ENCODE measurements at regions not wholly inside any gene's neighbourhood (a gene's known extent, or its start where the extent isn't known, plus 50 kb on each side); places are given as distances from the start of the nearest gene placed in this dataset.

DNA sequence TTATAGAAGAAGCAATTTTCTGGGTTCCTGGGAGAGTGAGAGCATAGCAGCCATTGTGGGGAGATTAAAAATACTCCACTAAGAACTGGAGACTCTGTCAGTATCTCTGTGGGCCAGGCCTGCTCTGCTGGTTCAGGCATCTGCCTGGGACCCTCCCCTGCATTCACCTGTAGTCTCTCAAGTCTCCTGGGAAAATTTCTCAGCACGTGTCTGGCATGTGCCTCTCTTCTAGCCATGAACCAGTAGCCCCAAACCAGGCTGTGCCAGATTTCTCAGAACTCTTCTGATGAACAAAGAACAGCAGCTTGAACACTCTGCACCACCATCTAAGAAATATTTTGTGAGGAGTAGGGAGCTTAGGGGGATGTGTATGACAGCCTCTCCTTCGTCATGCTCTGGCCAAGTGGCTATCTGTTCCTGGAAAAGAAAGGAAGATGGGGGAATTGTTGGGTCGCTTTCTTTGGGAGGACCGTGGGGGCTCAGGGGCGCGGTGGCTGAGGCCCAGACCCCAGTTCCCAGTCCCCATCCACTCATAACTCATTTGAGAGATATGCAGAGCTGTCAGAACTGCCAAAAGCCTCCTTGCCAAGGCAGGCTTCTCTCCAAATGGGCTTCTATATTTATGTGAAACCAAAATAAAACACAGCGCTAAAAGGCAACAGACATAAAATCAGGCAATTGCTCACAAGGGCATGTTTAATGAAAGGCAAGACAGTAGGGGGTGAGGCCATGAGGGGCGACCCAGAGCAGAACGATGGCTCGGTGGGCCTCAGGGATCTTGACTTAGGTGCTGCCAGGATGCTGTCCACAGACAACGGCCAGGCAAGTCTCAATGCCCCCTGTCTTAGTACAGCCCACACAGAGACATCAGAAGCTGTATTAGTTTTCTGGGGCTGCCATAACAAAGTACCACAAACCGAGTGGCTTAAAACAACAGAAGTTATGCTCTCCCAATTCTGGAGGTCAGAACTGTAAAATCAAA, 114.7 kb upstream of the TNP1 start:
- no peak for TF ChIP-seq CTCF (IDR thresholded peaks at IDR 0.05)
- no peak for TF ChIP-seq POLR2A (IDR thresholded peaks at IDR 0.05)
- no peak for TF ChIP-seq POLR2AphosphoS5 (IDR thresholded peaks at IDR 0.05)
- TF ChIP-seq EP300 (IDR thresholded peaks at IDR 0.05), result no peak
